Activated B cell treated with CpG ODN at 0.5 μM for 24 hours (primary cell): ENCODE measurements at regions not wholly inside any gene's neighbourhood (a gene's known extent, or its start where the extent isn't known, plus 50 kb on each side); places are given as distances from the start of the nearest gene placed in this dataset.

Experiments
- ATAC-seq: fragments of 200-7000 bp; cut with Tn5 transposase; one replicate; pipeline ENCODE4 v1.10.0; 2021; ENCODE audit warnings: low read depth, mild to moderate bottlenecking, moderate library complexity
- CTCF ChIA-PET: fragments of 350-600 bp; sonication (Branson Sonifier 250); formaldehyde crosslinking; loops from one replicate; lab custom pipeline; 2021; ENCODE audit warnings: antibody characterized with exemption; lab: Charles Lee
- POLR2A ChIA-PET: fragments of 350-600 bp; sonication (Branson Sonifier 250); formaldehyde crosslinking; loops from one replicate; lab custom pipeline; 2021; ENCODE audit warnings: antibody characterized with exemption; lab: Charles Lee
- DNase-seq: peaks from one replicate; pipeline ENCODE4 v3.0.0; 2022
- H3K27ac Mint-ChIP-seq: one replicate; pipeline ENCODE4 v1.8.0; 2020; ENCODE audit warnings: mixed read lengths
- H3K27me3 Mint-ChIP-seq: one replicate; pipeline ENCODE4 v1.8.0; 2021; ENCODE audit warnings: mixed read lengths
- H3K36me3 Mint-ChIP-seq: one replicate; pipeline ENCODE4 v1.8.0; 2021; ENCODE audit warnings: low read depth, mixed read lengths
- H3K4me1 Mint-ChIP-seq: one replicate; pipeline ENCODE4 v1.8.0; 2021; ENCODE audit warnings: mixed read lengths
- H3K4me3 Mint-ChIP-seq: one replicate; pipeline ENCODE4 v1.8.0; 2020; ENCODE audit warnings: mild to moderate bottlenecking, mixed read lengths
- H3K9me3 Mint-ChIP-seq: one replicate; pipeline ENCODE4 v1.8.0; 2020; ENCODE audit warnings: mixed read lengths
- CTCF ChIP-seq: fragments of 200-600 bp; IDR thresholded peaks from one replicate; pipeline ENCODE4 v1.8.0; 2022; ENCODE audit warnings: antibody characterized with exemption, mild to moderate bottlenecking
- intact Hi-C: fragments of 100-400 bp; cut with micrococcal nuclease; formaldehyde crosslinking; loops from one replicate; pipeline ENCODE4 v1.15.1; 2024

- ChIA-PET POLR2A (no interaction called here), CTCF (no interaction called here)
- no peak for TF ChIP-seq CTCF
- ATAC-seq (no peak), DNase-seq (no peak)
- Mint-ChIP-seq H3K27ac (no peak overlapping the region), H3K36me3 (no peaks in the 10 kb centered on the region), H3K27me3 (no peaks in the 10 kb centered on the region), H3K4me3 (no peak overlapping the region), H3K4me1 (no peaks in the 10 kb centered on the region), H3K9me3 (no peaks in the 10 kb centered on the region)
- intact Hi-C loops: no loop called here
Observed at GRCh38 chr2:150020221-150020620, 432.6 kb upstream of the MMADHC start.

- POLR2A ChIA-PET: no interaction called here
- H3K27me3 Mint-ChIP-seq: no peaks in the 10 kb centered on the region
- H3K4me1 Mint-ChIP-seq: no peaks in the 10 kb centered on the region
- intact Hi-C loops: no loop called here
- ATAC-seq: no peak
- no peaks in the 10 kb centered on the region for H3K9me3 Mint-ChIP-seq
- H3K27ac Mint-ChIP-seq: no peak overlapping the region
- DNase-seq: no peak
- no peaks in the 10 kb centered on the region for H3K36me3 Mint-ChIP-seq
- no peak for TF ChIP-seq CTCF
- no peak overlapping the region for H3K4me3 Mint-ChIP-seq
- CTCF ChIA-PET: no interaction called here
Observed at GRCh38 chr2:150019063-150019462, 431.5 kb upstream of the MMADHC start.

GRCh38 chr2:150012986-150013385 lies 425.4 kb upstream of the MMADHC start:
- no peaks in the 10 kb centered on the region for H3K36me3 Mint-ChIP-seq
- CTCF ChIA-PET: no interaction called here
- ATAC-seq (no peak), DNase-seq (no peak)
- TF ChIP-seq CTCF: no peak
- H3K27me3 Mint-ChIP-seq: no peaks in the 10 kb centered on the region
- POLR2A ChIA-PET: no interaction called here
- no peak overlapping the region for H3K27ac Mint-ChIP-seq
- no peak overlapping the region for H3K4me3 Mint-ChIP-seq
- H3K9me3 Mint-ChIP-seq: no peaks in the 10 kb centered on the region
- intact Hi-C loops: no loop called here
- no peaks in the 10 kb centered on the region for H3K4me1 Mint-ChIP-seq

GRCh38 chr2:150011161-150011730 lies 423.7 kb upstream of the MMADHC start:
- ChIA-PET CTCF (no interaction called here), POLR2A (no interaction called here)
- DNase-seq (no peak), ATAC-seq (no peak)
- intact Hi-C loops: no loop called here
- no peaks in the 10 kb centered on the region for H3K27me3 Mint-ChIP-seq
- no peak overlapping the region for H3K4me3 Mint-ChIP-seq
- no peak for TF ChIP-seq CTCF
- H3K36me3 Mint-ChIP-seq: no peaks in the 10 kb centered on the region
- H3K4me1 Mint-ChIP-seq: no peaks in the 10 kb centered on the region
- no peak overlapping the region for H3K27ac Mint-ChIP-seq
- no peaks in the 10 kb centered on the region for H3K9me3 Mint-ChIP-seq

GRCh38 chr2:150008901-150009300 lies 421.3 kb upstream of the MMADHC start:
- ChIA-PET POLR2A (no interaction called here), CTCF (no interaction called here)
- H3K4me1 Mint-ChIP-seq: no peaks in the 10 kb centered on the region
- intact Hi-C loops: no loop called here
- DNase-seq: no peak
- no peak for ATAC-seq
- H3K4me3 Mint-ChIP-seq: no peak overlapping the region
- no peaks in the 10 kb centered on the region for H3K27me3 Mint-ChIP-seq
- H3K27ac Mint-ChIP-seq: no peak overlapping the region
- no peak for TF ChIP-seq CTCF
- no peaks in the 10 kb centered on the region for H3K9me3 Mint-ChIP-seq
- no peaks in the 10 kb centered on the region for H3K36me3 Mint-ChIP-seq
